ENCODE measurements at regions not wholly inside any gene's neighbourhood (a gene's known extent, or its start where the extent isn't known, plus 50 kb on each side); places are given as distances from the start of the nearest gene placed in this dataset.
"Not testable (repeated sequence)": the region's sequence is repeated elsewhere in the genome, so short reads cannot be mapped to it uniquely, and the experiment has no call there.

DNA sequence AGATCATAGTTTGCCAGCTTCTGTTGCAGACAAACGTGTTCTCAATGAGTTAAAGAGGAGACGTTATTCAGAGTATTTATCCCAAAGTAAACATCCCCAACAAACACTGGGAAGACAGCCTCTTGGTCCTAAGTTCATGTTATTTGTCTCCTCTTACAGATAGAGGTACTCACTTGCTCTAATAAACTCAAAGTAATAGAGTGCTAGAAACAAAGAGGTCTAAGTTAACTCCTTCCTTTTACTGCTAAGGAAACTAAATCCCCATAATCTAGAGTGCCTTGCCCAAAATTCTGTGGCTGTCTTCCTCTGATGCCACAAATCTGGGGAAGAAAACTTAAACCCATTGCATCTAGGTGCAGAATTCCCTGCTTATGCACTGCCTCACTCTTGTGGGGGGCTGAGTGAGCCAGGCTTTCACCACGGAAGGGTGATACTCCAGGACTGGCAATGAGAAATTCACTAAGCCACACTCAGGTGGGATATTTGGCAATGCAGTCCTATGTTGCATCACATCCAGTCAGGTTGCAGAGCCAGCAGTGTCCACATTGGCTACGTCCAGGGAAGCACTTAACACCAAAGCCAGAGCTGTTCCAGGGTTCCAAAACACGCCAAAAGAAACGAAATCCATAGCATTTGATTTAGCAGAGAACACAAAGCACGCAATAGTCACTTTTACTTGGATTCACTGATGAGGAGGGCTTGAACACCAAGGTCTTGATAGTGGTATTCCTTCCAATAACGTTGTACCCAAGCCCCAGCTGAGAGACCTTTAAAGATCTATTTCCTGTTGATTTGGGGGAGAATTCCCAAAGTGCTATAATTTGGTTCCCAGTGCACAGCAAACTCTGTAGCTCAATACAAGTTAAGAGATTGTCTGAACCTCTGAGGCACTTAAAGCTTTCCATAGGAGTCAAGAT lies 81.0 kb upstream of the FOXQ1 start:
- intact Hi-C loops (cut with micrococcal nuclease) = no loop called here

- intact Hi-C loops (cut with micrococcal nuclease) = no loop called here
These were observed 81.6 kb upstream of the FOXQ1 start for GRCh38 chr6:1230281-1230680.

- intact Hi-C loops (cut with micrococcal nuclease) = no loop called here
These were observed 82.1 kb upstream of the FOXQ1 start for GRCh38 chr6:1229808-1230207.

GRCh38 chr6:1229301-1229700 lies 82.6 kb upstream of the FOXQ1 start:
- intact Hi-C loops (cut with micrococcal nuclease) = no loop called here

- intact Hi-C loops (cut with micrococcal nuclease) = no loop called here
These were observed 83.1 kb upstream of the FOXQ1 start for GRCh38 chr6:1228754-1229191.

- intact Hi-C loops (cut with micrococcal nuclease) = no loop called here
These were observed 83.8 kb upstream of the FOXQ1 start for GRCh38 chr6:1227935-1228753.

DNA sequence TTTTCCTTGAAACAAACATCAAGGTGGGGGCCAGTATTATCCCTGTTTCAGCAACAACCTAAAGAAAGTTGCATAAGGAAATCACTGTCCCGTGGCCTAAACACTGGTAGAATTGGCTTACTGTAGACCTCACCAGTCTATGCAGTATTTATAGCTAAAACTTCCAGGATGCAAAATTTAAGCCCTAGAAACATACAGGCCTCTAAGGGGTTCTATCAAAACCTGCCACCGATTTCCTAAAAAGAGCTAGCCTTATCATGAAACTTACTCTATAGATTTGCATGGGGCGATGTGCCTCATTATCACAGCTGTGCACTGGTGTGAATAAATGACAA lies 84.3 kb upstream of the FOXQ1 start:
- intact Hi-C loops (cut with micrococcal nuclease) = no loop called here

- intact Hi-C loops (cut with micrococcal nuclease) = no loop called here
These were observed 85.4 kb upstream of the FOXQ1 start for GRCh38 chr6:1226277-1227099.

DNA sequence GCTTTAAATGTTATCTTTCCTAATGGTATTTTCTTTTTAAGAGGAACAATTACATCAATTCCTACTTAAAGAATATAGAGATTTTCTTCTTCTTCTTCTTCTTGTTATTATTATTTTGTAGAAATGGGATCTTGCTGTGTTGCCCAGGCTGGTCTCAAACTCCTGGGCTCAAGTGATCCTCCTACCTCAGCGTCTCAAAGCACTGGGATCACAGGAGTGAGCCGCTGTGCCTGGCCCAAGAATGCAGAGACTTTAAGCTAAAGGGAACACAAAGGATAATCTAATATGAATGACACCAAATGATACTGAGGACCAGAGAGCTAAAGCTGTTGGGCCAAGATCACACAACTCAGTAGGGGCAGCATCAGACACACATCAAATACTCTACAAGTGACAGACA lies 87.4 kb upstream of the FOXQ1 start:
- intact Hi-C loops (cut with micrococcal nuclease) = no loop called here

DNA sequence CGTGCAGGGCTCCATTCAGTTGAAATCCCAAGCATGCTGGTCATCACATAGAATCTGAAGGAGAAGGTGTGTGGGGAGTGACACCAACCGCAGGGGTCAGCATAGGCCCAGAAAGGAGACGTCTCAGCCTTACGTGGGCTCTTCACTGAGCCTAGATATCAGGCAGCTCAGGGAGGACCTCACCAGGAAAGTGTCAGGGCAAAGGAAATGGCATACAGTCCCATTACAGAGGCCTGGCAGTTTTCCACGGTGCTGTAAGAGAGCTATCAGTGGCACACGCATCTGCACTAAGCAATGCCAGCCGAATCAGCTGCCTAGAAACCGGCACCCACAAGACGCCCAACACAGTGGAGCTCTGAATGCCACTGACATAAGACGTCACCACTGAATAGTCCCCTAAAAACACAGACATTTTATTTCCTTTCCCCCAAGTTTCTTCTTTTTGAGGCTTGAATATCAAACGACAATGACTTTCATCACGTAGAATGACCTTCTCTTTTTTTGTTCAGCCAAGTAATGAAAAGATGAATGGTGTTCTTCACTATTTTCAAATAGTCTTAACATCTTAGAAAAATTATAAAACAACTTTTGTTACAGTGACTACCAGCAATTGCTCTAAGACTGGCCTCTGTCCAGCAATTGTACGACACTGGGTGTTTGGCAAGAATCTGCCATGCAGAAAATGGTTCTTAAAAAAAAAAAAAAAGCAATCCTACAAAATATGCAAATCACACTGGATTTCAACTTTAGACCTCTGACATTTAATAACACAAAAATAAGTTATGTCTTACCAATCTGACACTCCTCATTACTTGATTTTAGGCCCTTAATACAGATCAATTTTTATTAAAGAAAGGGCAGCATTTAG lies 88.9 kb upstream of the FOXQ1 start:
- intact Hi-C loops (cut with micrococcal nuclease) = no loop called here

DNA sequence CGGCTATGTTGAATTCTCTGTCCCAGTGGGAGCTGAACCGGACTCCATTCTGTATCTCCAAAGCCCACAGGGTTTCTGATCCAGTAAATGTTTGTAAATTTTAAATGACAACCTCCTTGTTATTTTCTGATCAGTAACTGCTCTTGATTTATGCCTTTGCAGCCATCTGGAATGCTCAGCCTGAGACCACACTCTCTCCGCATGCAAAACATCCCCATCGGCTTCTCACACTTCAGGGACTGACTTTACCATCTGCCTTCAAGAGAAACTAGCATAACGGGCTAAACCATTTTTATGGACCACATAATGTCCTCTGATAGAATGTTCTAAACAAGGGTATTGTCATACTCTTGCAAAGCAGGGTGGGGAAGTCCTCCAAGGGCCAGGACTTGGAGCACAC lies 94.5 kb upstream of the FOXQ1 start:
- intact Hi-C loops (cut with micrococcal nuclease) = no loop called here

GRCh38 chr6:1216488-1216974 lies 95.4 kb upstream of the FOXQ1 start:
- intact Hi-C loops (cut with micrococcal nuclease) = no loop called here

DNA sequence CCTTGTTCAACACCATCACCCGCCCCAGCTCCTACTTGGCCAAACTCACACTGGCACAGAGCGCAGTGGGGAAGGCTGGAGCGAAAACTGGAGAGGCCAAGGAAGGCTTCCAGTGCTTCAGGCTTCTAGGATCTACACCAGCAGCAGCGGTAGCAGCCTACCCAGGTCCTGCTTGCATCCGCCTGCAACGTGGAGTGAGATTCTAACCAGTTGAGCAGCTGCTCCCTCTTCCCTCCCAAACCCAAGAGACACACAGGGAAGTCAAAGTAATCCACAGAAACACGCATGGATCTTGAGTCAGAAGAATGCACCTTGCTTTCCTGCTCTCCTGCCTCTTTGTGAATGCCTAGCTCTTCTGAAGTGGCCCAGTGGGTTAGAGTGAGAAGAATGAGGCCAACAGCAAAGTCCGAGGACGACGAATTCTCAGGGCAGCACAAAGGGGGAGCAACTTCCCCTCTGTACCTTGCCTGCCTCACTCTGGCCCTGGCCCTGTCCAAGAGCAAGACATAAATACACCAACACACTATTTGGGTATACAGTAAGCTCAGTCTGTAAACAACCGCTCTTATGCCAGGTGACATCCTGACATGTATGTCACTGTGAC lies 95.9 kb upstream of the FOXQ1 start:
- intact Hi-C loops (cut with micrococcal nuclease) = no loop called here

DNA sequence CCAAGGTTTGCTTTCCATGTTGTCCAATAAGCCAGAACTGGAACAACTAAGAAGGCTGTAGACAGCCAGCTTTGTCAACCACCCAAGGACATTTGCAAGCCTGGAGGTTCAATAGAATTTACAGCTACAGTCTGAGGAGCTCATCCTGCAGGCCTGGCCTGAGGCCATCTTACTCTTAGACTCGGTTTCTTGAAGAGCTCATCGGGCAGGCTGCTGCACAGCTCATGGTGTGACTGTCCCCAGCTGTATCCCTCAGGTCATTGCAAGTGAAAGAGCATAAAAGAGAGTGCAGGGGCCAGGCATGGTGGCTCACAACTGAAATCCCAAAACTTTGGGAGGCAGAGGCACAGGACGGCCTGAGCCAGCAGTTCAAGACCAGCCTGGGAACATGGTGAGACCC lies 96.9 kb upstream of the FOXQ1 start:
- intact Hi-C loops (cut with micrococcal nuclease) = no loop called here

DNA sequence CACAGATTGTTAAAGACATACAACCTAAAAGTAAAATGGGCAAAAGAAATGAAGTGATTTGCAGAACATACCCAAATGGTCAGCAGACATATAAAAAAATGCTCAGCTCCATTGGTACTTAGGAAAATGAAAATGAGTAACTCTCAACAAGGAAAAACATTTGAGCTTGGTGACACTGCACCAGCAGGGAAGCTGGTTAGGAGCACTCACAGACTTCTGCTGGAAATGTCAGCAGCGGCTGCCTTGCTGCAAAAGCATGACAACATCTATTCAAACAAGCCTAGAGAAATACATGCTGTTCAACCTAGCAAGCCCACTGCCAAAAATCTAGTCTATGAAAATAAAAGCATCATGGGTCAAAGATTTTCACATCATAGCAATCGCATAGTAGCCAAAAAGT lies 99.0 kb upstream of the FOXQ1 start:
- intact Hi-C loops (cut with micrococcal nuclease) = no loop called here

DNA sequence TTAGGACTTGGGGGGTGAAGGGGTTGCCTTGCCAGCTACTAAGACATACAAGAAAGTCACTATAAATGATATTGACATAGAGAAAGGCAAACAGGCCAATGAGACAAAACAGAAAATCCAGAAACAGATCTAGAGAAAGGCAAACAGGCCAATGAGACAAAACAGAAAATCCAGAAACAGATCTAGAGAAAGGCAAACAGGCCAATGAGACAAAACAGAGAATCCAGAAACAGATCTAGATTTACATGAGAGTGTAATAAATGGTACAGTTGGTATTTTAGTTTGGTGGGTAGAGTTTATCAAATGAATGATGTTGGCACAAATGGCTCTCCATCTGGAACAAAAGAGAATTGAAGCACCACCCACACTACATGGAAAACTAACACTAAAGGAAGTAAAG lies 99.8 kb upstream of the FOXQ1 start:
- intact Hi-C loops (cut with micrococcal nuclease) = not testable (repeated sequence)

GRCh38 chr6:1210631-1211030 lies 101.3 kb upstream of the FOXQ1 start:
- intact Hi-C loops (cut with micrococcal nuclease) = not testable (repeated sequence)

- intact Hi-C loops (cut with micrococcal nuclease) = no loop called here
These were observed 103.0 kb upstream of the FOXQ1 start for GRCh38 chr6:1208876-1209275.

DNA sequence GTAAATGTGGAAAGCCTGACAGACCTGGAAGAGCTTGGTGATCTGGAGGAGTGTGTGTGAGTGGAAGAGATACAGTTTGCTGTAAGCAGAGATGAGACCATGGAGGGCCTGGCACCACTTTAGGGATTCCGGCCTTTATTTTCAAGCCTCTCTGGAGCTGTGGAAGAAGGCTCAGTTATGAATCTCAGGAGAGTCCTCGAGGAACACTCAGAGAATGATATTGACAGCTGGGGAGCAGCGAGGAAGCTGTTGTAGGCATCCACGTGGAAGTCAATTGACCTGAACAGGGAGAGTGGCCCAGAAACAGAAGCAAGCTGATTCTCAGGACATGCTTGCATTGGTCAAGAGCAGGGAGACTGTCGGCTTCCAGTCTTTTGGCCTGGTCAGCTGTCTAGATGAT lies 108.4 kb upstream of the FOXQ1 start:
- intact Hi-C loops (cut with micrococcal nuclease) = no loop called here

DNA sequence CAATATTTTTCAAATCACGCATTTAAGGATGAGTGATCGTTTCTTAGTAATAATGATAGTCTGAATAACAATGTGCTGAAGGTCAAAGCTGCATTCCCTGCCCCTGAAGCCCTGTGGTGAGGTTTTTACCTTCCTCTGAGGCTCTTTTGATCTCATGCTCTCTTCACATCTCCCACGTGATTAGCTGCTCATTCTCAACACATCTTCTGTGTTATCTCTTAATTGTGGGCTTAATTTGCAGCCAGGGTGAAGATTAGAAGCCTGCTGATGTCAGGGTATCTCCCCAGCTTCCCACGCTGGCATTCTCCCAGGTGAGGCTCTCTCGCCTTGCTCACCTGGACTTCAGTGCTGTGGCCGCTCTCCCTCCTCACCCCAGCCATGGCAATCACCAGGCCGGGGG lies 109.7 kb upstream of the FOXQ1 start:
- intact Hi-C loops (cut with micrococcal nuclease) = no loop called here

All from T-helper 2 cell treated with Interferon-gamma antibody and Interleukin-4, amounts not matched to agents 100 ng/mL and 5 ng/mL, for 36 hours (primary cell).